ENCODE measurements at regions not wholly inside any gene's neighbourhood (a gene's known extent, or its start where the extent isn't known, plus 50 kb on each side); places are given as distances from the start of the nearest gene placed in this dataset.

GRCh38 chr2:212659441-212659840, 120.8 kb upstream of the ERBB4 start:
- Histone ChIP-seq H3K4me3 (no peak overlapping the region), H3K27ac (no peak overlapping the region), H3K36me3 (no peaks in the 10 kb centered on the region), H3K27me3 (replicated peaks in 1 of 7) (peaks cover 0 to 7% (median 0%) of the 10 kb centered on the region in 7 donors), H3K9me3 (peaks cover 0 to 16% (median 11%) of the 10 kb centered on the region in 8 donors), H3K4me1 (no peaks in the 10 kb centered on the region)
- TF ChIP-seq POLR2AphosphoS5 (IDR thresholded peaks at IDR 0.05): no peak
- intact Hi-C loops (cut with DNase I; ENCODE audit: low total_unique reads): no loop called here
- 51 to 66% (median 61%) methylated on average over 3 of the region's 3 CpGs for WGBS, 5 donors
- DNase-seq: no peak

GRCh38 chr2:212649646-212650045, 111.0 kb upstream of the ERBB4 start:
- no peak for TF ChIP-seq POLR2AphosphoS5 (IDR thresholded peaks at IDR 0.05)
- TF ChIP-seq CTCF (IDR thresholded peaks at IDR 0.05 in 8 of 11, conservative IDR thresholded peaks at IDR 0.05 in 3 of 11): no peak
- no peak for TF ChIP-seq POLR2A (IDR thresholded peaks at IDR 0.05)
- no peaks in the 10 kb centered on the region for H3K4me1 ChIP-seq
- no peak overlapping the region for H3K27ac ChIP-seq
- H3K9me3 ChIP-seq: peaks cover 0 to 6% (median under 1%) of the 10 kb centered on the region in 8 donors
- intact Hi-C loops (cut with DNase I; ENCODE audit: low total_unique reads): no loop called here
- no peaks in the 10 kb centered on the region for H3K36me3 ChIP-seq
- H3K27me3 ChIP-seq (replicated peaks in 1 of 7): peaks cover 0 to under 1% (median 0%) of the 10 kb centered on the region in 7 donors
- no peak for DNase-seq
- WGBS, 5 donors: 62 to 88% (median 65%) methylated on average over 1 of the region's 1 CpG
- no peak overlapping the region for H3K4me3 ChIP-seq

- WGBS, 5 donors: 64 to 75% (median 66%) methylated on average over 3 of the region's 3 CpGs
- no peaks in the 10 kb centered on the region for H3K36me3 ChIP-seq
- DNase-seq: no peak
- no peaks in the 10 kb centered on the region for H3K9me3 ChIP-seq
- H3K4me3 ChIP-seq: no peak overlapping the region
- H3K4me1 ChIP-seq: no peaks in the 10 kb centered on the region
- H3K27me3 ChIP-seq (replicated peaks in 1 of 7): peaks cover 0 to 7% (median 0%) of the 10 kb centered on the region in 7 donors
- H3K27ac ChIP-seq: no peak overlapping the region
- intact Hi-C loops (cut with DNase I; ENCODE audit: low total_unique reads): no loop called here
- TF ChIP-seq CTCF (IDR thresholded peaks at IDR 0.05 in 8 of 11, conservative IDR thresholded peaks at IDR 0.05 in 3 of 11): no peak
- no peak for TF ChIP-seq POLR2A (IDR thresholded peaks at IDR 0.05)
- no peak for TF ChIP-seq POLR2AphosphoS5 (IDR thresholded peaks at IDR 0.05)
Measured at GRCh38 chr2:212646698-212647366, 108.2 kb upstream of the ERBB4 start.

GRCh38 chr2:212644195-212644837, 105.7 kb upstream of the ERBB4 start:
- 73 to 92% (median 80%) methylated on average over 1 to 3 of the region's 3 CpGs for whole genome bisulfite sequencing, 5 donors
- Histone ChIP-seq H3K36me3 (no peaks in the 10 kb centered on the region), H3K27ac (no peak overlapping the region), H3K4me3 (no peak overlapping the region), H3K9me3 (no peaks in the 10 kb centered on the region), H3K4me1 (no peaks in the 10 kb centered on the region), H3K27me3 (replicated peaks in 1 of 7) (peaks cover 0 to 7% (median 0%) of the 10 kb centered on the region in 7 donors)
- TF ChIP-seq CTCF (IDR thresholded peaks at IDR 0.05 in 8 of 11, conservative IDR thresholded peaks at IDR 0.05 in 3 of 11) (no peak), POLR2AphosphoS5 (IDR thresholded peaks at IDR 0.05) (no peak), POLR2A (IDR thresholded peaks at IDR 0.05) (no peak)
- intact Hi-C loops (cut with DNase I; ENCODE audit: low total_unique reads): no loop called here
- DNase-seq: no peak

Measured in spleen (tissue), 11 donors.